Hematopoietic multipotent progenitor cell treated with erythropoietin and hydrocortisone succinate and interleukin-3 and kit ligand, for 15 days (in vitro differentiated cells): ENCODE measurements at regions not wholly inside any gene's neighbourhood (a gene's known extent, or its start where the extent isn't known, plus 50 kb on each side); places are given as distances from the start of the nearest gene placed in this dataset.
"Not testable (repeated sequence)": the region's sequence is repeated elsewhere in the genome, so short reads cannot be mapped to it uniquely, and the experiment has no call there.

Experiments
- DNase-seq: peaks from one replicate; pipeline ENCODE4 v3.0.0-alpha.2; 2015; ENCODE audit warnings: low spot score

DNA sequence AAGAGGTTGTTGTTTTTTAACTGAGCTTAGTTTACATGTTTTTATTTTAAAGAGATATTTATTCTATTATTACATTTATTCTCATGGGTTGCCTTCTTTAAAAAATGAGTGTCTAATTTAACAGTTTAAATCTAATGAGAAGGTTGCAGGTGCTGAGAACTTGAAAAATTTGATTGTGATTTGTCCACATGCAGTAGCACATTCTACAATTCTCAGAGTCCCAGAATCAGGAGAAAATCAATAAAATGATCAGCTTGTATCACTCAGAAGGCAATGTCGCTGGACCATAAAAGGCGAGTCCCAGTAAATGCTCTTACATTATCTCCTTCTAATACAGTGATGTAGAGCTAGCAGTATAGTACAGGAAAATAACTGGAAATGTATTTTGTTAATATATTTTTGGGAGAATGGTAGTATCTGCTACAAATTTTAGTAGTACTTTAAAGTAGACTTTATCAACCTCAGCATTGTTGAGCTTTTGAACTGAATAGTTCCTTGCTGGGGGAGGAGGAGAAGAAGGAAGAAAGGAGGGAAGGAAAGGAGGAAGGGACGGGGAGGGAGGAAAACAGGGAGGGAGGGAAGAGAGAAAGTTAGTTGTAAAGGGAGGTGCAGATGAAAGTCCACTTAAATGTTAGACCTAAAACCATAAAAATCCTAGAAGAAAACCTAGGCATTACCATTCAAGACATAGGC, 458.0 kb downstream of the DOK5 start:
- no peak for DNase-seq

- DNase-seq = no peak
These were observed 453.8 kb downstream of the DOK5 start for GRCh38 chr20:54929191-54929590.

DNA sequence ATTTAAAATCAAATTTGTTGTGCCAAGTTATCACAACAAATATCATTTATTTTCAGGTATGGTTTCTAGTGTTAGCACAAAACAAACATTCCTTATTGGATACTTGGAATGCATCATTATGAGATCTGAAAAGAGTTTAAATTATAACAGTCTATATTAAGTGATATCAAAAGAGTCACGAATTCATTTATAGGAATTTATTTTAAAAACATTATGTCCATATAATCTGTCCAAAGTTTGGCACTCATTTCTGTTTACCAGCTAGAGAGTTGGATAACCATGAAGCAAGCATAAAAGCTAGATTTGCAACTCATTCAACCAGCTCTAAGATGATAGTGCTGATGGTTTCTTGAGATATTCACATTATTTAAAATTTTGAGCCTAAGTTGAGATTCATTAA, 453.2 kb downstream of the DOK5 start:
- DNase-seq = no peak

DNA sequence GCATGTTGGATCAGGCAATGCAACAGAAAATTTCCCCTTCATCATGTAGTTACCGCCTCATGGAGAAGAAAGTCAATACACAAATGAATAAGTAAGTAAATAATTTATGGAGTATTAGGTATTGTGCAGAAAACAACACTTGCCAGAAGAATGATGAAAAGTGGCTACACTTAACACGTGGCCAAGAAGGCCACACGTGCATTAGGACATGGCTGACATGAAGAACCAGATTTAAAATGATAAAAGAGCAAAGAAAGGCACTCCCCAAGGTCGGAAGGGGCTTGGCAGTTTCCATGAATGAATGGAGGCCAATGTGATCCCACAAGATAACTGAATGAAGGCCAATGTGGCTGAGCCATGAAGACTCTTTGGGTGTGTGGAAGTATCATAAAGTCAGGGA, 447.2 kb downstream of the DOK5 start:
- no peak for DNase-seq

DNA sequence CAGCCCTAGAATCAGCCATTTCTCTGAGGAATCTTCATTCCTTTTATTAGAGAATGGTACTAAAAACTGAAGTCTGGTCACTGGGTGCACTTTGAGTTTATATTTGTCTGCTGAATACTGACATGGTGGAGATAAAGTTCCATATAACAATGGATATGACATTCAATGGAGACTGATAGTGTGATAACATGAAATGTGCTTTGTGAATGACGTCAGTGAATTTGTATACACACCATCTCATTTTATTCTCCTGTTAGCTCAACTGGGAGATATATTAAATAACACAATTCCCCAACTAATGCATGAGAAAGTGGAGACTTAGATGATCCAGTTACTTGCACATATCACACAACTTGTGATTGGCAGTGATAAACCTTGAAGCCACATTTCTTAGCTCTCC, 446.7 kb downstream of the DOK5 start:
- DNase-seq = no peak

DNA sequence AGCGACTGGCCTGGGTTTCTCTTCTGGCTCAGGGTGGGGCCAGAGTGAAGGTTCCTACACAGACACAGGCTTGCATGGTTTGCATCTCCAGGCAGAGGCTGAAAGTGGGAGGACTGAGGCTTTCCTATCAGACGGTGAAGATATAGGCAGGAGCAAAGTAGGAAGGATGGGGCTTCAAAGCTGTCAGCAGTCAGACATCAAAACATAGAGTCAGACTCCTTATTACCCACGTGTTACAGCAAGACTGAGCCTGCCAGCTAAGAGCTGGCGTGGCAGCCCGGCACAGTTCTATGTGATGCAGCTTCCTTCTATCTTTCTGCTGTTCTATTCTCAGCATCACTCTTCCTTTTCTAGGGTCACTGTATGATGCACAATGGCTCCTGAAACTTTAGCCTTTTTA, 445.1 kb downstream of the DOK5 start:
- DNase-seq = no peak

- not testable (repeated sequence) for DNase-seq
These were observed 443.6 kb downstream of the DOK5 start for GRCh38 chr20:54918993-54919392.

GRCh38 chr20:54914995-54915394, 439.6 kb downstream of the DOK5 start:
- DNase-seq = no peak

DNA sequence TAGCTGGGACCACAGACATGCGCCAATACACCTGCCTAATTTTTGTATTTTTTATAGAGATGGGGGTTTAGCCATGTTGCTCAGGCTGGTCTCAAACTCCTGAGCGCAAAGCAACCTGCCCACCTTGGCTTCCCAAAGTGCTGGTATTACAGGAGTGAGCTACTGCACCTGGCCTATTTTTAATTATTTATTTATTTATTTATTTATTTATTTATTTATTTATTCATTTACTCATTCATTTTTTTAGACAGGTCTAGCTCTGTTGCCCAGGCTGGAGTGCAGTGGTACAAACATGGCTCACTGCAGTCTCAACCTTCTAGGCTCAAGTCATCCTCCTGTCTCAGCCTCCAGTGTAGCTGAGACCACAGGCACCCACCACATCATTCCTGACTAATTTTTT, 434.3 kb downstream of the DOK5 start:
- no peak for DNase-seq

GRCh38 chr20:54906134-54906533, 430.7 kb downstream of the DOK5 start:
- DNase-seq = not testable (repeated sequence)

- DNase-seq = no peak
These were observed 422.4 kb downstream of the DOK5 start for GRCh38 chr20:54897787-54898186.

- DNase-seq = no peak
These were observed 416.5 kb downstream of the DOK5 start for GRCh38 chr20:54891907-54892306.

- no peak for DNase-seq
These were observed 404.0 kb downstream of the DOK5 start for GRCh38 chr20:54879393-54879792.

DNA sequence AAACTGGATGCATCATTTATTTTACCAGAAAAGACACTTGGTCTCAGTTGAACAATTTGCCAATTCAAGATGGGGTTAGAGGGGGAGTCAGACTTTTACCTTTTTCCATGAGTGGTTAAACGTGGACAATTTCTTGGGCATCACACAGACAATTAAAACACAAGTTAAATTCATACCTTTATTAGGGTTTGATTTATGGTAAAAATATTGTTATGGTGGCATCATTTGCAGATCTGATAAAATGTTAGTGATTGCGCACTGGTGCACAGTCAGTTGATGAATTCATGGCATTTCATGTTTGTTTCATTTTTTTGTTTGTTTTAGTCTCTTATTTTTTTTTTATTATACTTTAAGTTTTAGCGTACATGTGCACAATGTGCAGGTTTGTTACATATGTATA, 399.9 kb downstream of the DOK5 start:
- no peak for DNase-seq

DNA sequence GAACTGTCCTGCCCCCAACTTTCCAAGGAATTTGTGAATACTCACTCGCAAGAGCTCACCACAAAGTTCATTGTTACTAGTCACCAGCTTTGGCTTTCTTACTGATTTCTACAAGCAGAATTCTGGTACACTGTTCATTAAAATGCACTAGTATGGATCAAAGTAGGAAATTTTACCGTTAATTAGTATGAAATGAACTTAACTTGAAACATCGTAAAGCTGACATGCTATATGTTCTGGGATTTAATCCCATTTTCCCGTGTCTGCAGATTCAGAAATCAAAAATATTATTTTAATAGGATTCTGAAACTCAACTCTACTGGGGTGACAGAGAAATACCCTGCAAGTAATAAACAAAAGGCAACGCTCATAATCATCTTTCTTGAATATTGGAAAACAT, 399.3 kb downstream of the DOK5 start:
- no peak for DNase-seq

DNA sequence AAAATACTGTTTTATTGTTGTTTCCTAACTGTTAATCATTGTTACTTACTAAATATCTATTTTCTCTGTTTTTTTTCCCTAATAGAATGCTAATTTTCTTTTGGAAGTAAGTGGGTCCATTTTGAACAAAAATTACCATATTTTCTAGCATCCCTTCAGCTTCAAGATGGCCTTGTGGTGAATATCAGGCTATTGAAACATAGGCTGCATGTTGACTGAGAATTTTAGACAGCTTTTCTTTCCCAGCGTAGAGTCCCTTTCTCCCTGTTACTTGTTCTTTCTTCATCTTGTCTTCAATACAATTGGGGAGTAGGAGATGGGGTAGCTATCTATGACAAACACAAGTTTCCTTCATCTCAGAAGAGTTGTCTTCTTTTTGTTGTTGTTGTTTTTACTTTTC, 397.0 kb downstream of the DOK5 start:
- no peak for DNase-seq

DNA sequence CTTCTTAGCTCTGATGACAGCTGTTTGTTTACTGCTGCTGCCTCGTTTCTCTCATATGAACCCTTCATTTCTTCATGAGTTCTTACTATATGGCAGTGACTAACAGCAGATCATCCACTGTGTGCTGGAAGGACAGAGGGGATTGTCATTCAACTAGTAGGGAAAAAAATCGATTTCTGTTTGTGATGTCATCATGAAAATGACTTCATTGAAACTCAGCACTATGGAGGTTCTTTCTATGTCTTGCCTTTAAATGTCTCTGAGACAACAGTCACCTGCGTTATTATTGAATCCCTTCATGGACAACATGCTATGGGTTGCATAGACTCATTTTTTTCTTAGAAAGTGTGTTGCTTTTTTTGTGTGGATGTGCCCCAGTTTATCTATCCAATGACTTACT, 394.4 kb downstream of the DOK5 start:
- DNase-seq = no peak

DNA sequence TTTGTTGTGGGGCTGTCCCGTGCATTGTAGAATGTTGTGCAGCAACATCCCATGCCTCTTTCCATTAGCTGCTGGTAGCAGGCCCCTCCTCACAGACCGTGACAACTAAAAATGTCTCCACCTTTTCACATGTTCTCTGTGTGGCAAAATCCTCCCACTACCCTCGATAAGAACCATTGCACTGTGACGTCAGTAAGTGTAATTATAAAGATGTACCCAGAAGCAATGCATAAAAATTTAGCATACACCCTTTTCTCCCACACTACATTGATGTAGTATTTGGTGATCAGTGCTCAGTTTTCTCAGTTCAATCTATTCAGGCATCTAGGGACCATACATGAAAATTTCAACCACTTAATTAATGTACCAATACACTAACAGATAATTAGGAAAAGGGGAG, 389.9 kb downstream of the DOK5 start:
- no peak for DNase-seq

- DNase-seq = no peak
These were observed 385.3 kb downstream of the DOK5 start for GRCh38 chr20:54860716-54861115.

DNA sequence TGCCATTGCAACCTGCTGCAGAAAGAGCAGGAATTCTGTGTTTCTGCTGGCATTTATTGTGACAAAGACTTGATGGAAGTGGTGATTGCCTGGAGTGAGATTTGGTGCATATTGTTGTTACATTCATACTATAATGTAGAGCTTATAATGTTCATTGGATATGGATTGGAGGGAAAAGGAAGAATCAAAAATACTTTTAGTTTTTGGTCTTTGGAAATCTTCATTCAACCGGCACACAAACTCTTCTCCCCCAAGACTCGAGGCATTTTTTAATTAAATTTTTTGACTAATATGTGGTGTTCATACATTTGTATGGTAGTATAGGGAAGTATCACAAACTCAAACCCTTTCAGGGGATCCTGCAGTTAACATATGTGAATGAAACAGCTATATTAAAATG, 380.8 kb downstream of the DOK5 start:
- no peak for DNase-seq

- DNase-seq = no peak
These were observed 374.3 kb downstream of the DOK5 start for GRCh38 chr20:54849741-54850140.

GRCh38 chr20:54848984-54849538, 373.7 kb downstream of the DOK5 start:
- DNase-seq = no peak

GRCh38 chr20:54848262-54848661, 372.9 kb downstream of the DOK5 start:
- DNase-seq = no peak

DNA sequence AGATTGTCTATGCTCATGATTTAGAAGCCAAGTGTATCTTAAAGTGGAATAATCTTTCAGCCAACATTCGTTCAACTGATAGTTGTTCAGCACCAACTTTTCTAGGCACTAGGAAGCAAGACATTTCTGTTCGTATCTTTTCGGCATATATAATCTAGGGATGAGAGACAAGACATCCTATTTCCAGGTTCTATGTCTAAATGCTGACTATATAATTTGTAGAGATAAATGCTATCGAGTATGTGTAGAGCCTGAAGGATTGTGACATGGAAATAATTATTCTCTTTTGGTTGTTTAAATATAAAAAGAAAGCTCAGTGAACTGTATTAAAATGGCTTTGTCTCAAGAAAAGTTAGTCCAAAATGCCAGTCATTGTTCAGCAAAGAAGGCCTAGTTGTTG, 371.6 kb downstream of the DOK5 start:
- DNase-seq = no peak
